ENCODE measurements at regions not wholly inside any gene's neighbourhood (a gene's known extent, or its start where the extent isn't known, plus 50 kb on each side); places are given as distances from the start of the nearest gene placed in this dataset.

GRCh38 chr2:121966663-121967062, 211.2 kb downstream of the TSN start:
- TF ChIP-seq CTCF (IDR thresholded peaks at IDR 0.05) (no peak), POLR2A (IDR thresholded peaks at IDR 0.05) (no peak)

Data from body of pancreas (tissue), 4 donors.